NB4 (cell line): ENCODE measurements at regions not wholly inside any gene's neighbourhood (a gene's known extent, or its start where the extent isn't known, plus 50 kb on each side); places are given as distances from the start of the nearest gene placed in this dataset.

Experiments used
- CTCF ChIP-seq: IDR thresholded peaks from one replicate; pipeline ENCODE4 v1.5.1; 2012; ENCODE audit warnings: low read depth, low read length
- MAX ChIP-seq: IDR thresholded peaks from 2 replicates; pipeline ENCODE4 v1.6.1; 2011; ENCODE audit warnings: low read depth, low read length
- POLR2A ChIP-seq: IDR thresholded peaks from 2 replicates; pipeline ENCODE4 v1.6.1; 2011; ENCODE audit warnings: mild to moderate bottlenecking; ENCODE audit not compliant: insufficient read length; ENCODE audit errors: extremely low read depth

- TF ChIP-seq CTCF (no peak), POLR2A (no peak), MAX (no peak)
These were observed 189.3 kb upstream of the GALNT5 start for GRCh38 chr2:157068237-157068636.
